ENCODE measurements at regions not wholly inside any gene's neighbourhood (a gene's known extent, or its start where the extent isn't known, plus 50 kb on each side); places are given as distances from the start of the nearest gene placed in this dataset.
"Not testable (repeated sequence)": the region's sequence is repeated elsewhere in the genome, so short reads cannot be mapped to it uniquely, and the experiment has no call there.

- no peak overlapping the region for H3K27ac Mint-ChIP-seq
- H3K27me3 Mint-ChIP-seq (ENCODE audit: low read depth): no peaks in the 10 kb centered on the region
- H3K4me3 Mint-ChIP-seq (ENCODE audit: low read depth): no peak overlapping the region
- intact Hi-C loops (cut with micrococcal nuclease): no loop called here
- H3K36me3 Mint-ChIP-seq (ENCODE audit: low read depth): no peaks in the 10 kb centered on the region
- H3K4me1 Mint-ChIP-seq (ENCODE audit: low read depth): no peaks in the 10 kb centered on the region
- no peak for DNase-seq (ENCODE audit: low spot score)
- H3K9me3 Mint-ChIP-seq: no peaks in the 10 kb centered on the region
Observed at GRCh38 chr4:173656898-173657297, 126.9 kb upstream of the HAND2 start.

GRCh38 chr4:173652283-173652931, 122.4 kb upstream of the HAND2 start:
- intact Hi-C loops (cut with micrococcal nuclease): no loop called here
- no peaks in the 10 kb centered on the region for H3K36me3 Mint-ChIP-seq (ENCODE audit: low read depth)
- no peak for DNase-seq (ENCODE audit: low spot score)
- H3K27me3 Mint-ChIP-seq (ENCODE audit: low read depth): no peaks in the 10 kb centered on the region
- H3K4me1 Mint-ChIP-seq (ENCODE audit: low read depth): no peaks in the 10 kb centered on the region
- H3K9me3 Mint-ChIP-seq: no peaks in the 10 kb centered on the region
- H3K27ac Mint-ChIP-seq: no peak overlapping the region
- H3K4me3 Mint-ChIP-seq (ENCODE audit: low read depth): no peak overlapping the region

DNA sequence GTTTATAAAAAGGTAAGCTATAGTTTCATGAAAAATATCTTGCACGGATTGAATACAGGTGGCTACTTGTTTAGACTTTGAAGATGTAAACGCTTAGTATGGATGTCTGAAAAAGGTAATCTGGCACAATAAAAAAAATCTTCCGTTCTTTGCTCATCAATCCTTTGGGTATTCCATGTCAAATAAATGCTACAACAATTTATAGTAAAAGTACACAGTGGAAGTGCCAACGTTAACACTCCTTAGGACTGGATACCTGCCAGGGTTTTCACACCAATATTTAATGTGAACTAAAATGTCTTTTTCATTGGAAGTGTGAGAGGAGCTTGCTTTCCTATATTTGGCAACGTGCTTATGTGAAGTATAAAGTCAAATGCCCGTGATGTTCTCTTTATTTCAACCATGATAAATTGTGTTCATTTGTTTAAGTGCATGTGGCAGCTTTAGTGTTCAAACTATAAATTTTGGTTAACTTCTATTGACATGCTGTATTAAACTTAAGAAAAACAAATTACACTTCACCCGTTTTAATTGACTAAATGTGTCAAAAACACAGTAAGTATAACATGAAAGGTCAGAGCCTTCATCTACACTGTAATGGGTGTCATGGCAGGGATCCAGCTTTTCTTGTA, 121.7 kb upstream of the HAND2 start:
- Mint-ChIP-seq H3K4me1 (ENCODE audit: low read depth) (no peaks in the 10 kb centered on the region), H3K36me3 (ENCODE audit: low read depth) (no peaks in the 10 kb centered on the region), H3K27ac (no peak overlapping the region), H3K27me3 (ENCODE audit: low read depth) (no peaks in the 10 kb centered on the region), H3K9me3 (no peaks in the 10 kb centered on the region), H3K4me3 (ENCODE audit: low read depth) (no peak overlapping the region)
- intact Hi-C loops (cut with micrococcal nuclease): no loop called here
- DNase-seq (ENCODE audit: low spot score): no peak

- H3K9me3 Mint-ChIP-seq: no peaks in the 10 kb centered on the region
- DNase-seq (ENCODE audit: low spot score): no peak
- no peaks in the 10 kb centered on the region for H3K4me1 Mint-ChIP-seq (ENCODE audit: low read depth)
- no peak overlapping the region for H3K27ac Mint-ChIP-seq
- intact Hi-C loops (cut with micrococcal nuclease): no loop called here
- no peaks in the 10 kb centered on the region for H3K27me3 Mint-ChIP-seq (ENCODE audit: low read depth)
- H3K36me3 Mint-ChIP-seq (ENCODE audit: low read depth): no peaks in the 10 kb centered on the region
- no peak overlapping the region for H3K4me3 Mint-ChIP-seq (ENCODE audit: low read depth)
Observed at GRCh38 chr4:173647902-173648301, 117.9 kb upstream of the HAND2 start.

DNA sequence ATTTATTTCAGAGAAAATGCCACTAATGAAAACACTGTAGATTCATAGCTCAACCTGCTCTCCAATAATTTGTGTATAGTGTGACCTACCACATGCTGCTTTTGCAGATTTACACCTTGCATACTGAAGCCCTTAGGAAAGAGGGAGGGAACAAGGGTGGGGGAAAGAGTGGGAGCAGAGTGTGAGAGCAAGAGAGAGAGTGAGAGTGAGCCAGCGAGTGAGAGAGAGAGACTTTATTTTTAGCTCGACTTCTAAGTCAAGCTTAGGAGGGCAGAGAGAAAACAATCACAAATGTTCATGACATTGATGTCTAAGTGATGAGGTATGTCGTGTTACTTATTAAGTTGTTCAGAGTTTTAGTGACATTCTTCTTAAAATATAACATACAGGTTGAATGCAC, 112.5 kb upstream of the HAND2 start:
- Mint-ChIP-seq H3K9me3 (peaks cover 3% of the 10 kb centered on the region), H3K4me3 (ENCODE audit: low read depth) (no peak overlapping the region), H3K27me3 (ENCODE audit: low read depth) (no peaks in the 10 kb centered on the region), H3K4me1 (ENCODE audit: low read depth) (no peaks in the 10 kb centered on the region), H3K27ac (no peak overlapping the region), H3K36me3 (ENCODE audit: low read depth) (no peaks in the 10 kb centered on the region)
- intact Hi-C loops (cut with micrococcal nuclease): no loop called here
- no peak for DNase-seq (ENCODE audit: low spot score)

GRCh38 chr4:173635395-173635794, 105.4 kb upstream of the HAND2 start:
- Mint-ChIP-seq H3K4me3 (ENCODE audit: low read depth) (no peak overlapping the region), H3K27me3 (ENCODE audit: low read depth) (no peaks in the 10 kb centered on the region), H3K27ac (no peak overlapping the region), H3K9me3 (peaks cover 10% of the 10 kb centered on the region), H3K36me3 (ENCODE audit: low read depth) (no peaks in the 10 kb centered on the region), H3K4me1 (ENCODE audit: low read depth) (no peaks in the 10 kb centered on the region)
- intact Hi-C loops (cut with micrococcal nuclease): no loop called here
- no peak for DNase-seq (ENCODE audit: low spot score)

- no peak for DNase-seq (ENCODE audit: low spot score)
- H3K9me3 Mint-ChIP-seq: peaks cover 31% of the 10 kb centered on the region
- H3K27me3 Mint-ChIP-seq (ENCODE audit: low read depth): no peaks in the 10 kb centered on the region
- no peak overlapping the region for H3K27ac Mint-ChIP-seq
- H3K36me3 Mint-ChIP-seq (ENCODE audit: low read depth): no peaks in the 10 kb centered on the region
- no peaks in the 10 kb centered on the region for H3K4me1 Mint-ChIP-seq (ENCODE audit: low read depth)
- intact Hi-C loops (cut with micrococcal nuclease): no loop called here
- H3K4me3 Mint-ChIP-seq (ENCODE audit: low read depth): no peak overlapping the region
Observed at GRCh38 chr4:173626277-173626676, 96.2 kb upstream of the HAND2 start.

- H3K27ac Mint-ChIP-seq; intact Hi-C loops (cut with micrococcal nuclease); H3K4me3 Mint-ChIP-seq (ENCODE audit: low read depth); H3K36me3 Mint-ChIP-seq (ENCODE audit: low read depth); DNase-seq (ENCODE audit: low spot score); H3K4me1 Mint-ChIP-seq (ENCODE audit: low read depth); H3K27me3 Mint-ChIP-seq (ENCODE audit: low read depth): not testable (repeated sequence)
- peaks cover 21% of the 10 kb centered on the region for H3K9me3 Mint-ChIP-seq
Observed at GRCh38 chr4:173618648-173619047, 88.6 kb upstream of the HAND2 start.

DNA sequence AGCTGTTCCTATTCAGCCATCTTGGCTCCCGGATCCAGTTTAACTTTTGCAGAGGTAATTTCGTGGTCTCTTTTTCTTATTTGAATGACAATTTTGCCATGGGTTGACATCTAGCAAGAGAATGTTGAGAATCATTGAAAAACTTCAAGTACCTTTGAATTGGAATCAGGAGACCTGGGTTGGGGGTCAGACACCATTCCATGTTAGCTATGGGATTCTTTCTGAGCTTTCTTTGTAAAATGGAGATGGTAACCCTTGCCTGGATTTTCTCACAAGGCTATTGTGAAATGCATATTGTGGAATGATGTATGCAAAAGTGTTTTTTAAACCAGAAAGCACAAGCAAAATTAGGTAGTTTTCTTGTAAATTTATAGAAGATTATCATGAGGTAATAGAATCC, 79.1 kb upstream of the HAND2 start:
- intact Hi-C loops (cut with micrococcal nuclease): no loop called here

DNA sequence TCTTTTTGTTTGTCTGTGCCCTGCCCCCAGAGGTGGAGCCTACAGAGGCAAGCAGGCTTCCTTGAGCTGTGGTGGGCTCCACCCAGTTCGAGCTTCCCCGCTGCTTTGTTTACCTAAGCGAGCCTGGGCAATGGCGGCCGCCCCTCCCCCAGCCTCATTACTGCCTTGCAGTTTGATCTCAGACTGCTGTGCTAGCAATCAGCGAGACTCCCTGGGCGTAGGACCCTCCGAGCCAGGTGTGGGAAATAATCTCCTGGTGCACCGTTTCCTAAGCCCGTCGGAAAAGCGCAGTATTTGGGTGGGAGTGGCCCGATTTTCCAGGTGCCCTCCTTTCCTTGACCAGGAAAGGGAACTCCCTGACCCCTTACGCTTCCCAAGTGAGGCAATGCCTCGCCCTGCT, 78.6 kb upstream of the HAND2 start:
- intact Hi-C loops (cut with micrococcal nuclease): not testable (repeated sequence)

More for the DNA sequence above, 79.1 kb upstream of the HAND2 start:
- DNase-seq (ENCODE audit: low spot score): no peak
- Mint-ChIP-seq H3K9me3 (peaks cover 4% of the 10 kb centered on the region), H3K27me3 (ENCODE audit: low read depth) (no peaks in the 10 kb centered on the region), H3K4me1 (ENCODE audit: low read depth) (no peaks in the 10 kb centered on the region), H3K36me3 (ENCODE audit: low read depth) (no peaks in the 10 kb centered on the region), H3K27ac (no peak overlapping the region), H3K4me3 (ENCODE audit: low read depth) (no peak overlapping the region)

GRCh38 chr4:173591760-173592159, 61.7 kb upstream of the HAND2 start:
- Mint-ChIP-seq H3K36me3 (ENCODE audit: low read depth) (no peaks in the 10 kb centered on the region), H3K9me3 (no peaks in the 10 kb centered on the region), H3K27me3 (ENCODE audit: low read depth) (no peaks in the 10 kb centered on the region), H3K27ac (no peak overlapping the region), H3K4me1 (ENCODE audit: low read depth) (no peaks in the 10 kb centered on the region), H3K4me3 (ENCODE audit: low read depth) (no peak overlapping the region)
- intact Hi-C loops (cut with micrococcal nuclease): no loop called here
- DNase-seq (ENCODE audit: low spot score): no peak

More for the DNA sequence above, 78.6 kb upstream of the HAND2 start:
- not testable (repeated sequence) for H3K27me3 Mint-ChIP-seq (ENCODE audit: low read depth); H3K36me3 Mint-ChIP-seq (ENCODE audit: low read depth); H3K4me3 Mint-ChIP-seq (ENCODE audit: low read depth); DNase-seq (ENCODE audit: low spot score); H3K9me3 Mint-ChIP-seq; H3K27ac Mint-ChIP-seq; H3K4me1 Mint-ChIP-seq (ENCODE audit: low read depth)

DNA sequence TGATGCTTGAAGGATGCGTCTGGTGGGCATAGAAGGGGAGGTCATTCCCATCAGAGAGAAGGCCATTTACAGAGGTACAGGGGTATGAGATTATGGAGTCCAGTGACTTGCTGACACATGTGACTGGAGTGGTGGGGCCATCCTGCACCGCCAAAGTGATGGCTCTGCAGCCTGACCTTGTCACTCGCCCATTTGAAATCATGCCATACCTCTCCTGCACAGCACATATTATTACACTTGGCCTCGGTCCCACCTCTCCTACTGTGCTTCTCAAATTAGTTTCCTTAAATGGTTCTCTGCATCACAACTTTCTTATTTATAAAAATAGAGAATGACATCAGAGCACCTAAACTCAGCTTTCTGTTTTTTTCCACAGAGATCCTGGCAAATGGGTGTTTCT, 60.7 kb upstream of the HAND2 start:
- no peaks in the 10 kb centered on the region for H3K27me3 Mint-ChIP-seq (ENCODE audit: low read depth)
- intact Hi-C loops (cut with micrococcal nuclease): no loop called here
- no peaks in the 10 kb centered on the region for H3K4me1 Mint-ChIP-seq (ENCODE audit: low read depth)
- no peak overlapping the region for H3K27ac Mint-ChIP-seq
- no peaks in the 10 kb centered on the region for H3K9me3 Mint-ChIP-seq
- H3K4me3 Mint-ChIP-seq (ENCODE audit: low read depth): no peak overlapping the region
- H3K36me3 Mint-ChIP-seq (ENCODE audit: low read depth): no peaks in the 10 kb centered on the region
- DNase-seq (ENCODE audit: low spot score): no peak

- DNase-seq (ENCODE audit: low spot score): no peak
- Mint-ChIP-seq H3K9me3 (no peaks in the 10 kb centered on the region), H3K4me3 (ENCODE audit: low read depth) (no peak overlapping the region), H3K4me1 (ENCODE audit: low read depth) (no peaks in the 10 kb centered on the region), H3K27ac (no peak overlapping the region), H3K36me3 (ENCODE audit: low read depth) (no peaks in the 10 kb centered on the region), H3K27me3 (ENCODE audit: low read depth) (no peaks in the 10 kb centered on the region)
- intact Hi-C loops (cut with micrococcal nuclease): no loop called here
Observed at GRCh38 chr4:173585876-173586572, 56.0 kb upstream of the HAND2 start.
